IPS DF 6.9 (cell line): ENCODE measurements at regions not wholly inside any gene's neighbourhood (a gene's known extent, or its start where the extent isn't known, plus 50 kb on each side); places are given as distances from the start of the nearest gene placed in this dataset.
"Not testable (repeated sequence)": the region's sequence is repeated elsewhere in the genome, so short reads cannot be mapped to it uniquely, and the experiment has no call there.

Source experiments
- DNase-seq: peaks from one replicate; pipeline ENCODE4 v3.0.0-alpha.2; 2013; ENCODE audit warnings: low read depth, low spot score
- H3K27ac ChIP-seq: one replicate; pipeline ENCODE4 v1.5.1; 2013; ENCODE audit warnings: low read length, control low read depth
- H3K27me3 ChIP-seq: 2 replicates; pipeline ENCODE4 v1.6.1; 2013; ENCODE audit warnings: mild to moderate bottlenecking, low read length; ENCODE audit not compliant: control insufficient read depth, insufficient read depth
- H3K36me3 ChIP-seq: 2 replicates; pipeline ENCODE4 v1.6.1; 2013; ENCODE audit warnings: low read length; ENCODE audit not compliant: control insufficient read depth, insufficient read depth
- H3K4me1 ChIP-seq: 2 replicates; pipeline ENCODE4 v1.6.1; 2013; ENCODE audit warnings: low read length; ENCODE audit not compliant: control insufficient read depth, insufficient read depth
- H3K4me3 ChIP-seq: 2 replicates; pipeline ENCODE4 v1.5.1; 2013; ENCODE audit warnings: mild to moderate bottlenecking, low read length
- H3K9me3 ChIP-seq: 2 replicates; pipeline ENCODE4 v1.6.1; 2013; ENCODE audit warnings: low read length, inconsistent platforms; ENCODE audit not compliant: control insufficient read depth, insufficient read depth
- WGBS: extraction: QIAGEN DNeasy Blood & Tissue Kit; methylation state at CpG from one replicate; pipeline ENCODE4 v1.1.7; 2013; ENCODE audit warnings: mixed read lengths, missing lambda C conversion rate; ENCODE audit not compliant: insufficient read length, insufficient coverage; 5-methylcytosine and 5-hydroxymethylcytosine counted together

DNA sequence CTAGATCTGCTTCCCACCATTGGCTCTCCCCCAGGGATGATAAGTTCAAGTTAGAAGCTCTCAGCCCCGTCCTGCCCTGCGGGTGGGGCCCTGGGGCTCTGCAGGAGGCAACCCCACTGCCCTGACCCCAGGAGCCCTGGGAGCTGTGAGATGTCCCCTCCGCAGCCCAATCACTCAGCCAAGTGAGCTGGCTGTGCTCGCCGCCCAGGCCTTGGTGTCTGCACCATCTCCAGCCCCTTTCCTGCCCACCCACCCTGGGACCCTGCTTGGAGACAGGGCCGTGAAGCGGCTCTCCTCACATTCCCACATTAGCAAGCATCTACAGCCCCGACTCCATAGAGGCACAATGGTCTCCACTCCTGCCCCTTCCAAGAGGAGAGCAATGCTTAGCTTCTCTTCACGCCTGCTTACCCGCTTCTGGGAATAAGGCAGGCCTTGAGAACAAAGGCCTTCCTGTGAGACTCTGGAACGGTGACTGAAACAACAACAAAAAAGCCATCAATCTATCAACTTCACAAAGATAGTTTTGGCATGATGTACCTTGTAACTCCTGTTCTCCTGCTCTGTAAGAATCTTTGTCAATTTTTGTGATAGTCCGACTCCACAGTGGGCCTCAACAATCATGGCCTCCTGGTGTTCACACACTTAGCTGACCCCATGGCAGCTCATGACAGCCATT lies 67.7 kb downstream of the FOXL3 start:
- H3K27me3 ChIP-seq = no peaks in the 10 kb centered on the region
- H3K36me3 ChIP-seq = no peaks in the 10 kb centered on the region
- no peaks in the 10 kb centered on the region for H3K4me1 ChIP-seq
- no peak for DNase-seq
- H3K9me3 ChIP-seq = no peaks in the 10 kb centered on the region
- H3K4me3 ChIP-seq = no peak overlapping the region
- no CpG with 5 or more reads among the region's 12 CpGs for WGBS
- no peak overlapping the region for H3K27ac ChIP-seq

- H3K36me3 ChIP-seq = no peaks in the 10 kb centered on the region
- H3K27me3 ChIP-seq = no peaks in the 10 kb centered on the region
- no CpG with 5 or more reads among the region's 1 CpG for WGBS
- H3K27ac ChIP-seq = no peak overlapping the region
- H3K4me1 ChIP-seq = no peaks in the 10 kb centered on the region
- DNase-seq = no peak
- H3K4me3 ChIP-seq = no peak overlapping the region
- H3K9me3 ChIP-seq = no peaks in the 10 kb centered on the region
These were observed 68.4 kb downstream of the FOXL3 start for GRCh38 chr7:358352-358751.

- Histone ChIP-seq H3K27me3 (no peaks in the 10 kb centered on the region), H3K4me3 (no peak overlapping the region), H3K4me1 (no peaks in the 10 kb centered on the region), H3K27ac (no peak overlapping the region), H3K36me3 (no peaks in the 10 kb centered on the region), H3K9me3 (no peaks in the 10 kb centered on the region)
- no CpG with 5 or more reads among the region's 19 CpGs for WGBS
- no peak for DNase-seq
These were observed 69.3 kb downstream of the FOXL3 start for GRCh38 chr7:359226-359765.

DNA sequence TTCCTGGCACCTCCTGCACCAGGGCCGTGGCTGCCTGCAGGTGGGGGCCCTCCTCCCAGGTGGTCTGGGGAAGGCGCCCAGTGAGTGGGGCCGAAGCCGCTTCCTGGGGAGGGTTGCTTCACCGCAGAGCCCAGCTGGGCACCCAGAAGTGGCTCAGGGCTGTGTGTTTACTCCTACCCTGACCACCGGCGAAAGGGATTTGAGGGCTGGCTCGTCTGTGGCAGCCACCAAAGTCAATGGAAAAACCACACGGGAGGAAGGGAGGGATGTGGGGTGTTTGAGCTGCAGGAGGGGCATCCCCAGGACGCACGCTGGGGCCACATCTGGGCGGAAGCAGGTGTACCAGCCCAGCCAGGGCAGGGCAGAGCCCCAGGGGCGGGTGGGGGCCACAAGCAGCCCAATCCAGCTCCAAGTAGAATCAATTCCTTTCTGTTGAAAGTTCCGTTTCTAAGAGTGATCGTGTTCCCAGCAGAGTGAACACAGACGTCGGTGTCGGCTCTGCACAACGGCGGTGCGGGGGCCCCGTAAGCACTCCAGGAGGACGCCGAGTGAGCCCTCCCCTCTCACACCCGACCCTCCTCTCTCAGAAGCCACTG lies 69.9 kb downstream of the FOXL3 start:
- H3K27ac ChIP-seq = no peak overlapping the region
- no CpG with 5 or more reads among the region's 25 CpGs for WGBS
- no peaks in the 10 kb centered on the region for H3K36me3 ChIP-seq
- DNase-seq = no peak
- H3K9me3 ChIP-seq = no peaks in the 10 kb centered on the region
- no peak overlapping the region for H3K4me3 ChIP-seq
- H3K4me1 ChIP-seq = no peaks in the 10 kb centered on the region
- no peaks in the 10 kb centered on the region for H3K27me3 ChIP-seq

GRCh38 chr7:360454-361100 lies 70.6 kb downstream of the FOXL3 start:
- no peaks in the 10 kb centered on the region for H3K36me3 ChIP-seq
- no peaks in the 10 kb centered on the region for H3K9me3 ChIP-seq
- no peak for DNase-seq
- H3K4me1 ChIP-seq = no peaks in the 10 kb centered on the region; the same call in 1 of the 2 replicates
- WGBS = no CpG with 5 or more reads among the region's 39 CpGs
- H3K27me3 ChIP-seq = no peaks in the 10 kb centered on the region
- H3K4me3 ChIP-seq = no peak overlapping the region
- H3K27ac ChIP-seq = no peak overlapping the region

DNA sequence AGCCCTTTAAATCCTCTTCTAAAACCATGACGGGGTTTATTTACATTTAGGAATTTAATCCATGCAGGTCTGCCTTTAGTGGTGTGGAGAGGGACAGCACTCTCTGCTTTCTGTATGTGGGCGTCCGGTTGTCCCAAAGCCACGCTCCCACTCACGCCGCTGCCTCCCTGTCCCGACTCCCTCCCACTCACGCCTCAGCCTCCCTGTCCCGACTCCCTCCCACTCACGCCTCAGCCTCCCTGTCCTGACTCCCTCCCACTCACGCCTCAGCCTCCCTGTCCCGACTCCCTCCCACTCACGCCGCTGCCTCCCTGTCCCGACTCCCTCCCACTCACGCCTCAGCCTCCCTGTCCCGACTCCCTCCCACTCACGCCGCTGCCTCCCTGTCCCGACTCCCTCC lies 71.2 kb downstream of the FOXL3 start:
- DNase-seq, H3K9me3 ChIP-seq, H3K27me3 ChIP-seq, H3K4me3 ChIP-seq, H3K27ac ChIP-seq, H3K4me1 ChIP-seq, H3K36me3 ChIP-seq: not testable (repeated sequence)
- WGBS = no CpG with 5 or more reads among the region's 20 CpGs

DNA sequence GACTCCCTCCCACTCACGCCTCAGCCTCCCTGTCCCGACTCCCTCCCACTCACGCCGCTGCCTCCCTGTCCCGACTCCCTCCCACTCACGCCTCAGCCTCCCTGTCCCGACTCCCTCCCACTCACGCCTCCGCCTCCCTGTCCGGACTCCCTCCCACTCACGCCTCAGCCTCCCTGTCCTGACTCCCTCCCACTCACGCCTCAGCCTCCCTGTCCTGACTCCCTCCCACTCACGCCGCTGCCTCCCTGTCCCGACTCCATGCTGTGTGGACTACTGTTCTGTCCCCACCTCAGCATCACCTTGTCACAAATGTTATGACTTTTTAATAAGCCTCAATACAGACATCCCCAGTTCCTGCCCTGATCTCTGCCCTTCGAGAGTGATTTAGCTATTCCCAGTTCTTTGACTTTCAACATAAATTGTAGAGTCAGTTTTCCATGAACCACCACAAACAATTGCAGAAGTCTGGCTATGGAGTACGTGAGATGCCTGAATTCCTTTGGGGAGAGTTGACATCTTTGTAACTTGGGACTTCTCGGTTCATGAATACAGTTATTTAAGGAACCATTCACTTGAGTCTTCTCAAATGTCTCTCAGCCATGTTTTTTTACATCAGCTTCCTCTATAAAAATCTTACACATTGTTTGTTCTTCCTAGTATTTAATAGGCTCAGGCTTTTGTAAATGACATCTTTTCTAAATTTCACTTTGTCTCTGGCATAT lies 71.9 kb downstream of the FOXL3 start:
- WGBS = no CpG with 5 or more reads among the region's 18 CpGs
- Histone ChIP-seq H3K4me1 (no peaks in the 10 kb centered on the region; the same call in 1 of the 2 replicates), H3K9me3 (no peaks in the 10 kb centered on the region), H3K36me3 (no peaks in the 10 kb centered on the region), H3K27ac (no peak overlapping the region), H3K27me3 (no peaks in the 10 kb centered on the region), H3K4me3 (no peak overlapping the region)
- DNase-seq = no peak

DNA sequence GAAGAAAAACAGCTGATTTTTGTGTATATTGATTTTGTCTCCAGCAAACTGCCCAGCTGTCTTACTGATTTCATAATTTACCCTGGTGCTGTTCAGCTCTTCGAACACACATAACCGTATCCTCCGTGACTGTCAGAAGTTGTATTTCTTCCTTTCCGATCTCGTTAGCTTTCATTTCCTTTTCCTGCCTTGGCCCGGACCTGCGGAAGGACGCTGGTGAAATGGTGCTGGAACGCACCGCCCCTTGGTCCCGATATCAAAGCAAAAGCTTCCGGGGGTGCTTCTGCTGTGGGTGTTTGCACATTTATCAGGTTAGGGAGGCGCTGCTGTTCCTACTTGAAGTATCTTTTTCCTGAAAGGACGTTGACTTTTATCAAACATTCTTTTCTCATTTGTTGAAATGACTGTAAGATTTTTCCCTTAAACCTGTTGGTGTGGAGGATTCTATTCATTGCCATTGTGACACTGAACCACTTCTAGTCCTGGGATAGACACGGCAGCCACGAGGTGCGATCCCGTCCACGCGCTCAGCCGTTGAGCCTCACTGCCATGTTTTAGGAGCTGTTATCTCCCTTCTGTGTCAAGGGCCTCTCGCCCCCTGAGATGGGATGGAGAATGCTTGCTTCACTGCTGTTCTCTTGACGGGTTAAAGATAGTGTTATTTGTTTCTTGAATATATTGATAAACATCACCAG lies 72.6 kb downstream of the FOXL3 start:
- Histone ChIP-seq H3K9me3 (no peaks in the 10 kb centered on the region), H3K27ac (no peak overlapping the region), H3K36me3 (no peaks in the 10 kb centered on the region), H3K27me3 (no peaks in the 10 kb centered on the region), H3K4me1 (no peaks in the 10 kb centered on the region; the same call in 1 of the 2 replicates), H3K4me3 (no peak overlapping the region)
- DNase-seq = no peak
- no CpG with 5 or more reads among the region's 23 CpGs for WGBS

DNA sequence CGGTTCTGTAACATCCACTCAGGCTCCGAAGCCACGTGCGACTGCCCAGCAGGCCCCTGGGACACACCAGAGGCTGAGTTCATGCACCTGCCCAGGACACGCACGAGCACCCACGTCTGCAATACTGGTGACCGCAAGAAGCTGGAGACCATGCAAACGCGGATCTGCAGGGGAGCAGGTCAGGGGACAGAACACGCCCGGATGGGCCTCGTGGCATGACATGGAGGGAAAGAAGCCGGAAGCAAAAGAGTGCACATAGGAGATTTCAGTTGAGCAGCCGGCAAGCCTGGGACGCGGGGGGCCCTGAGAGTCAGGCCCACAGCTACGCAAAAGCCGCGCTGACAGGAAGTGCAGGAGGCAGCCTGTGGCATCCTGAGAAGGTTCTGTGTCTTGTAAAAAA lies 73.7 kb downstream of the FOXL3 start:
- H3K4me1 ChIP-seq = no peaks in the 10 kb centered on the region; the same call in 1 of the 2 replicates
- no peak overlapping the region for H3K27ac ChIP-seq
- no peaks in the 10 kb centered on the region for H3K9me3 ChIP-seq
- H3K4me3 ChIP-seq = no peak overlapping the region
- H3K36me3 ChIP-seq = no peaks in the 10 kb centered on the region
- no CpG with 5 or more reads among the region's 20 CpGs for WGBS
- DNase-seq = no peak
- H3K27me3 ChIP-seq = no peaks in the 10 kb centered on the region

DNA sequence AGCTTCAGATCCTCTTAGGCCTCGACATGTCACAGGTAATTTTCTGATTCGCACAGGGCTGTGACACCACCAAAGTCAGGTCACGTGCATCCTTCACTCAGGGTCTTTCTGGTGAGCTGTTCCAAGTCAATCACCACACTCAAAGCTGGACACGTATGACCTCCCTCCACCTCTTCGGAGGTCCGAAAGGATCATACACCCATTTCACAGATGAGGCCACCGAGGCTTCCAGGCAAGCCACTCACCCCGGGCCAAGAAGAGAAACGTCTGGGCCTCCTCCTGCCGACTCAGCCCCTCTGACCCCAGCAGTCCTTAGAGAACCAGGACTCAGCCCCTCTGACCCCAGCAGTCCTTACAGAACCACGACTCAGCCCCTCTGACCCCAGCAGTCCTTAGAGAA lies 74.6 kb downstream of the FOXL3 start:
- no peaks in the 10 kb centered on the region for H3K27me3 ChIP-seq
- no peaks in the 10 kb centered on the region for H3K9me3 ChIP-seq
- no CpG with 5 or more reads among the region's 11 CpGs for whole genome bisulfite sequencing
- no peaks in the 10 kb centered on the region for H3K36me3 ChIP-seq
- no peak overlapping the region for H3K27ac ChIP-seq
- H3K4me3 ChIP-seq = no peak overlapping the region
- no peak for DNase-seq
- H3K4me1 ChIP-seq = no peaks in the 10 kb centered on the region; the same call in 1 of the 2 replicates
